ENCODE measurements at regions not wholly inside any gene's neighbourhood (a gene's known extent, or its start where the extent isn't known, plus 50 kb on each side); places are given as distances from the start of the nearest gene placed in this dataset.

- Histone ChIP-seq H3K27me3 (no peaks in the 10 kb centered on the region), H3K4me1 (peaks cover 51% of the 10 kb centered on the region), H3K36me3 (no peaks in the 10 kb centered on the region), H3K4me3 (ENCODE audit: low read depth, low read length) (no peak overlapping the region), H3K9me3 (no peaks in the 10 kb centered on the region)
- TF ChIP-seq CTCF (IDR thresholded peaks at IDR 0.05; ENCODE audit: low read depth, low read length), result no peak
- peak; percentile 77 for DNase-seq
These were observed 233.9 kb downstream of the PTPRU start for GRCh38 chr1:29470087-29470787.

- Histone ChIP-seq H3K9me3 (no peaks in the 10 kb centered on the region), H3K36me3 (no peaks in the 10 kb centered on the region), H3K4me1 (peaks cover 46% of the 10 kb centered on the region), H3K27me3 (no peaks in the 10 kb centered on the region), H3K4me3 (ENCODE audit: low read depth, low read length) (no peak overlapping the region)
- TF ChIP-seq CTCF (IDR thresholded peaks at IDR 0.05; ENCODE audit: low read depth, low read length), result no peak
- peak; percentile 19 for DNase-seq
These were observed 233.1 kb downstream of the PTPRU start for GRCh38 chr1:29469457-29469856.

GRCh38 chr1:29467989-29468900 lies 231.9 kb downstream of the PTPRU start:
- Histone ChIP-seq H3K27me3 (no peaks in the 10 kb centered on the region), H3K9me3 (no peaks in the 10 kb centered on the region), H3K4me3 (ENCODE audit: low read depth, low read length) (no peak overlapping the region), H3K4me1 (peaks cover 38% of the 10 kb centered on the region), H3K36me3 (no peaks in the 10 kb centered on the region)
- TF ChIP-seq CTCF (IDR thresholded peaks at IDR 0.05; ENCODE audit: low read depth, low read length), result no peak
- no peak for DNase-seq

GRCh38 chr1:29466258-29466657 lies 229.9 kb downstream of the PTPRU start:
- TF ChIP-seq CTCF (IDR thresholded peaks at IDR 0.05; ENCODE audit: low read depth, low read length), result no peak
- no peak for DNase-seq

GRCh38 chr1:29465755-29466154 lies 229.4 kb downstream of the PTPRU start:
- no peak for TF ChIP-seq CTCF (IDR thresholded peaks at IDR 0.05; ENCODE audit: low read depth, low read length)
- Histone ChIP-seq H3K9me3 (no peaks in the 10 kb centered on the region), H3K4me1 (peaks cover 20% of the 10 kb centered on the region), H3K36me3 (no peaks in the 10 kb centered on the region), H3K27me3 (no peaks in the 10 kb centered on the region), H3K4me3 (ENCODE audit: low read depth, low read length) (no peak overlapping the region)
- no peak for DNase-seq

More at GRCh38 chr1:29466258-29466657, 229.9 kb downstream of the PTPRU start:
- Histone ChIP-seq H3K36me3 (no peaks in the 10 kb centered on the region), H3K27me3 (no peaks in the 10 kb centered on the region), H3K9me3 (no peaks in the 10 kb centered on the region), H3K4me3 (ENCODE audit: low read depth, low read length) (no peak overlapping the region), H3K4me1 (peaks cover 25% of the 10 kb centered on the region)

- no peak for DNase-seq
- H3K4me1 ChIP-seq, result no peaks in the 10 kb centered on the region
- no peaks in the 10 kb centered on the region for H3K27me3 ChIP-seq
- H3K36me3 ChIP-seq, result no peaks in the 10 kb centered on the region
- no peaks in the 10 kb centered on the region for H3K9me3 ChIP-seq
- TF ChIP-seq CTCF (IDR thresholded peaks at IDR 0.05; ENCODE audit: low read depth, low read length), result no peak
- H3K4me3 ChIP-seq (ENCODE audit: low read depth, low read length), result no peak overlapping the region
These were observed 225.8 kb downstream of the PTPRU start for GRCh38 chr1:29462096-29462495.
